A673 (cell line): ENCODE measurements at regions not wholly inside any gene's neighbourhood (a gene's known extent, or its start where the extent isn't known, plus 50 kb on each side); places are given as distances from the start of the nearest gene placed in this dataset.

Source experiments
- BruUV-seq: library from RNA; stranded (reverse); fragments of 400-500 nt; replicated peaks from 2 replicates; lab custom pipeline; 2021; lab: Mats Ljungman, UMichigan
- CTCF ChIA-PET: fragments of 300-600 bp; sonication (Branson Sonifier 250); formaldehyde crosslinking; loops from one replicate; lab custom pipeline; 2022; ENCODE audit warnings: antibody characterized with exemption; lab: Charles Lee
- POLR2A ChIA-PET: fragments of 300-600 bp; sonication (Branson Sonifier 250); formaldehyde crosslinking; loops from one replicate; lab custom pipeline; 2022; ENCODE audit warnings: antibody characterized with exemption; ENCODE audit not compliant: low non-redundant PET; lab: Charles Lee
- DNase-seq: peaks from one replicate; pipeline ENCODE4 v3.0.0-alpha.2; 2015; ENCODE audit warnings: low spot score
- H3K27ac ChIP-seq: fragments of 200-600 bp; sonication (generic); 2 replicates; pipeline ENCODE4 v1.5.1; 2016; ENCODE audit warnings: mixed run types, low read depth, mild to moderate bottlenecking, mixed read lengths, antibody characterized with exemption, low read length; ENCODE audit not compliant: poor library complexity, severe bottlenecking
- H3K27me3 ChIP-seq: fragments of 200-600 bp; sonication (generic); replicated peaks from 2 replicates; pipeline ENCODE4 v1.6.1; 2017; ENCODE audit warnings: mixed run types, low read depth, mild to moderate bottlenecking, mixed read lengths, antibody characterized with exemption, low read length; ENCODE audit not compliant: insufficient read depth, poor library complexity
- H3K36me3 ChIP-seq: fragments of 200-600 bp; sonication (generic); 2 replicates; pipeline ENCODE4 v1.6.1; 2016; ENCODE audit warnings: mixed run types, mild to moderate bottlenecking, mixed read lengths, antibody characterized with exemption, low read length; ENCODE audit not compliant: insufficient read depth, poor library complexity, severe bottlenecking
- H3K4me1 ChIP-seq: fragments of 200-600 bp; sonication (generic); 2 replicates; pipeline ENCODE4 v1.6.1; 2017; ENCODE audit warnings: mixed run types, mild to moderate bottlenecking, mixed read lengths, antibody characterized with exemption, low read length; ENCODE audit not compliant: insufficient read depth, poor library complexity, severe bottlenecking
- H3K4me3 ChIP-seq: fragments of 200-600 bp; sonication (generic); 2 replicates; pipeline ENCODE4 v1.5.1; 2016; ENCODE audit warnings: low read depth, mixed run types, mild to moderate bottlenecking, mixed read lengths, low read length; ENCODE audit not compliant: poor library complexity, severe bottlenecking
- H3K9me3 ChIP-seq: fragments of 200-600 bp; sonication (generic); 2 replicates; pipeline ENCODE4 v1.6.1; 2016; ENCODE audit warnings: mixed run types, low read depth, mild to moderate bottlenecking, mixed read lengths, antibody characterized with exemption, low read length; ENCODE audit not compliant: poor library complexity, severe bottlenecking
- EZH2 ChIP-seq: fragments of 200-600 bp; sonication (generic); IDR thresholded peaks from 2 replicates; pipeline ENCODE4 v1.6.1; 2017; ENCODE audit warnings: borderline replicate concordance, low read depth, mild to moderate bottlenecking, mixed read lengths, antibody characterized with exemption, low read length; ENCODE audit not compliant: poor library complexity, severe bottlenecking
- intact Hi-C: fragments of 100-400 bp; cut with micrococcal nuclease; formaldehyde crosslinking; loops from one replicate; pipeline ENCODE4 v1.10.0; 2022; ENCODE audit not compliant: unreplicated experiment
- TF ChIP-seq, protein P1 (sequence below): fragments of 300-800, 200-600 bp; sonication (generic); conservative IDR thresholded peaks from 2 replicates; pipeline ENCODE4 v1.5.1; 2017; ENCODE audit warnings: low read depth, mild to moderate bottlenecking, antibody characterized with exemption, low read length, moderate library complexity, mixed read lengths

DNA sequence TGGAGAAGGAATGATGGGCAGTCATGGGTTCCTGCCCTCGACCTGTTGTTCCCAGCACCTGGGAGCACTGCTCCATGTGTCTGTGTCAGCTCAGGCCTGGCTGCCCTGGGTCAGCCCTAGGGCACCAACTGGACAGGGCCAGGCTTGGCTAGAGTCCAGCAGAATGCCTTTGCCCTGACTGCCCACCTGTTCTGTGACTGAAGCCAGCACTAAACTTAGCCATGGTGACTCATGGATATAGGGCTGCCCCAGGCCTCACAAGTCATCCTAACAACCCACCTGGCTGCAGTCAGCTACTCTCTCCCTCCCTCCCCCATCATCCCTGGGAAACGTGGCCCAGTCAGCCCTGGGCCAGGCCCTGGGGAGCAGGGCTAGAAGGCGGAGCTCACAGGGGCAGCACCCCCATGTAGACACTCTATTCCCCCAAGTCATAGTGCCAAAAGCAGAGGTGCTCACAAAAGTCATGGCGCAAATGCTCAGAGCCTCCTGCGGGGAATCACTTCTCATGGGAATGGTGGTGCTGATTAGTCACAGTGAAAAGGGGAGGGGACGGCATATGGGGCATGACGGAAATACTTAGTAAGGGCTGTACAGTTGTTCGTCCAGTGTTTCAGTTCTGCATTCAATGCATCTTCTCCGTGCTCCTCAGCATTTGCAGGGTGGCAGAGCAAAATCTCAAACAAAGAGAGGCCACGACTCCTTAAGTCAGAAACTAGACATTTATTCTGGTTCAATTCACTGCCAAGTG, 52.0 kb upstream of the NTF3 start:
- POLR2A ChIA-PET = no interaction called here
- no peaks in the 10 kb centered on the region for H3K9me3 ChIP-seq
- H3K4me1 ChIP-seq = no peaks in the 10 kb centered on the region
- intact Hi-C loops = no loop called here
- TF ChIP-seq, protein P1, sequence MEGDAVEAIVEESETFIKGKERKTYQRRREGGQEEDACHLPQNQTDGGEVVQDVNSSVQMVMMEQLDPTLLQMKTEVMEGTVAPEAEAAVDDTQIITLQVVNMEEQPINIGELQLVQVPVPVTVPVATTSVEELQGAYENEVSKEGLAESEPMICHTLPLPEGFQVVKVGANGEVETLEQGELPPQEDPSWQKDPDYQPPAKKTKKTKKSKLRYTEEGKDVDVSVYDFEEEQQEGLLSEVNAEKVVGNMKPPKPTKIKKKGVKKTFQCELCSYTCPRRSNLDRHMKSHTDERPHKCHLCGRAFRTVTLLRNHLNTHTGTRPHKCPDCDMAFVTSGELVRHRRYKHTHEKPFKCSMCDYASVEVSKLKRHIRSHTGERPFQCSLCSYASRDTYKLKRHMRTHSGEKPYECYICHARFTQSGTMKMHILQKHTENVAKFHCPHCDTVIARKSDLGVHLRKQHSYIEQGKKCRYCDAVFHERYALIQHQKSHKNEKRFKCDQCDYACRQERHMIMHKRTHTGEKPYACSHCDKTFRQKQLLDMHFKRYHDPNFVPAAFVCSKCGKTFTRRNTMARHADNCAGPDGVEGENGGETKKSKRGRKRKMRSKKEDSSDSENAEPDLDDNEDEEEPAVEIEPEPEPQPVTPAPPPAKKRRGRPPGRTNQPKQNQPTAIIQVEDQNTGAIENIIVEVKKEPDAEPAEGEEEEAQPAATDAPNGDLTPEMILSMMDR = no peak
- TF ChIP-seq EZH2 = no peak
- H3K27ac ChIP-seq = no peak overlapping the region
- no peak overlapping the region for H3K4me3 ChIP-seq
- no peaks in the 10 kb centered on the region for H3K36me3 ChIP-seq
- BruUV-seq = no TSS peak
- DNase-seq = no peak
- CTCF ChIA-PET = no interaction called here
- H3K27me3 ChIP-seq = no peaks in the 10 kb centered on the region
